Islet of Langerhans (tissue), 1 donor: ENCODE measurements at regions not wholly inside any gene's neighbourhood (a gene's known extent, or its start where the extent isn't known, plus 50 kb on each side); places are given as distances from the start of the nearest gene placed in this dataset.
"Not testable (repeated sequence)": the region's sequence is repeated elsewhere in the genome, so short reads cannot be mapped to it uniquely, and the experiment has no call there.

Source experiments
- FAIRE-seq: peaks from one replicate; lab custom pipeline; 2011; peaks lifted over from hg19 to GRCh38; lab: Jason Lieb, UNC

DNA sequence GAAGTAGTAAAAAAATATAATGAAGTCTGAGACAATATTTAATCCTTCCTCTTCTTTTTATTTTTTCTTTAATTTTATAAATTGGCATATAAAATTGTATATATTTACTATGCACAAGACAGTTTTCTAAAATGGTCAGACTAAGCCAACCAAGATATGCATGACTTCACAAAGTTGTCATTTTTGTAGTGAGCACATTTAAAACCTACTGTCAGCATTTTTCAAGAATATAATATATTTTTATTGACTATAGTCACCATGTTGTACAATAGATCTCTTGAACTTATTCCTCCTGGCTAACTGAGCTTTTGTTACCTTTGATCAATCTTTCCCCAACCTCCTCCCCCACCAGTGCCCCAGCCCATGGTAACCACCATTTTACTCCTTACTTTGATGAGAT lies 129.2 kb downstream of the ATP6V1G3 start:
- no peak for FAIRE-seq

GRCh38 chr1:198408716-198409115 lies 131.8 kb downstream of the ATP6V1G3 start:
- FAIRE-seq = no peak

DNA sequence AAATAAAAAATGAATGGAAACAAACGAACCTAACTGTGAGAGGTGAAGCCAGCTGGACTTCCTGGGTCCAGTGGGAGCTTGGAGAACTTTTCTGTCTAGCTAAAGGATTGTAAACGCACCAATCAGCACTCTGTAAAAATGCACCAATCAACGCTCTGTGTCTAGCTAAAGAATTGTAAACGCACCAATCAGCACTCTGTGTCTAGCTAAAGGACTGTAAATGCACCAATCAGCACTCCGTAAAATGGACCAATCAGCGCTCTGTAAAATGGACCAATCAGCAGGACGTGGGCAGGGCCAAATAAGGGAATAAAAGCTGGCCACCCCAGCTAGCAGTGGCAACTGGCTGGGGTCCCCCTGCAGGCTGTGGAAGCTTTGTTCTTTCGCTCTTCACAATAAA lies 135.8 kb downstream of the ATP6V1G3 start:
- not testable (repeated sequence) for FAIRE-seq

DNA sequence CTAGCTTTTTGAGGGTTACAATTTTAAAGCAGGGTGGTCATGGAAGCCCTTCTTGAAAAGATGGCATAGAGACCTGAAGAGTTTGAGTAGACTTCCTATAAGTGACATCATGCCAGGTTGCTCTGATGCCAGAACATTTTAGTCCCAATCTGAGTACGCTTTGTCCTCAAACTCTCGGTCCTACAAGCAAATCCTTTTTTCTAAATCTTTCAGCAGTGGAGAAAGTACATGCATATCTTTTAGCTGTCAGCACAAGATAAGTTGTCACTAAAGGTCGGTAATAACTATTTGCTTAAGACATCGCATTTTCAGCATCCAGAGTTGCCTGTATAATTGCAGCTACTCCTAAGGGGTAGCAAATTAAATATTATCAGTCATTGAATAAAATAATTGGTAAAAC lies 140.4 kb downstream of the ATP6V1G3 start:
- FAIRE-seq = no peak

DNA sequence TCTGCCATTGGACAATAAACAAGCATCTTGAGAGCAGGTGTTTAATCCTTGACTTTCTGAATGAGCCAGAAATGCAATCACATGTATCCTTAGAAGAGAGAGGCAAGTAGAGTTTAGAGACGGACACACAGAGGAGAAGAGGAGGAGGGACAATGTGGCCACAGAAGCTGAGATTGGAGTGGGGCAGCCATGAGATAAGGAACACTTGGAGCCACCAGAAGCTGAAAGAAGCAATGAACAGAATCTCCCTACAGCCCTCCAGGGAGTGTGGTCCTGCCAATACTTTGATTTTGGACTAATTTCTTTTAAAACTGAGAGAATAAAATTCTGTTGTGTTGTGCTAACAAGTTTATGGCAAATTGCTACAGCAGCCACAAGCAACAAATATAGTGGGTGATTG lies 141.0 kb downstream of the ATP6V1G3 start:
- no peak for FAIRE-seq

DNA sequence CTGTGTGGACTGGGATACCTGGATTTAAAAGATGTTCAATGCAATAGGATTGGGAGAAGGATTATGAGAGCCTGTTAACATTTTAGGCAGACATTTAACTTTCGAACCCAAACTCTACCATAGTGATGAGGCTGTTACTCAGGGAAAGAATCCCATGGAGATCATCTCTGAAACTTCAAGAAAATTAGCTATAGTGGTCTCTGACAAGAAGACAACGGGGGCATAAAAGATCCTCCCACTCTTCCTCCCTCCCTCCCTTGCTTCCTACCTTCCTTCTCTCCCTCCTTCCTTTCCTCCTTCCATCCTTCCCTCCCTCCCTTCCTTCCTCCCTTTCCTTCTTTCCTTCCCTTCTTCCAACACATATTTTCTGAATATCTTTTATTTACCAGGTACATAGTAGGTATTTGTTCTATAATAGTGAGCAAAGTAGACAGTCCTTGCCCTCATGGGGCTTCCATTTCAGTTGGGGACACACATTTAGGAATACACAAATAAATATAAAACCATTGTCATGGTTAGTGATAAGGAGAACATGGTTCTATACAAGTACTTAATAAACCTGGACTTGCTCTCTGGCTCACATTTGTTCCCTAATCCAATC lies 143.2 kb downstream of the ATP6V1G3 start:
- no peak for FAIRE-seq

DNA sequence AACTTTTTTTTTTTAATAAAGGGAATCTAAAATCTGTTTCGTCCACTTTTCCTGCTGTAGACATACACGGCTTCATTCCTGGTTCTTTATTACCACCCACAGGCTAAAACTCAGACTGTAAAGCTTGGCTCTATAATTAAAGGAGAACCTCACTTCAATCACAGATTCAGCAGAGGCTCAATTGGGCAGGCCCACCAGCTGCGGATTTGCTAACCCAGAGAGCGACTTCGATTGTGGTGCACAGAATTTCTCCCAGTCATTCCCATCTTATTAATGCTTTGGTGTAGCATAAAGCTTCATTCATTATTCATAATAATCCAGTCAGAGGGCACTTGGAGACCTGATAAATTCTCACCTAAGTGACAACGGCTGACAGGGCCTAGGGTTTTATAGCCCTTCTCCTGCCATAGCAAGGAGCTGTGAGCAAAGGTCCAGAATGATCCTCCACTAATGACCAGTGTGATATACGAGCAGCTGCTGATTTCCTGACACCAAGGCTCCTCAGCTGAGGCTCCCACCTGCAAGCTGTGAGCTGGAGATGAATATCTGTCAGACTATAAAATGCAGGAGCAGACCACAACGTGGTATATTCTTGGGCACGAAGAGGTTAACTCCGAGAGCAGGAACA lies 149.0 kb downstream of the ATP6V1G3 start:
- no peak for FAIRE-seq

GRCh38 chr1:198387587-198387986 lies 152.9 kb downstream of the ATP6V1G3 start:
- FAIRE-seq = no peak

GRCh38 chr1:198380275-198380674 lies 160.2 kb downstream of the ATP6V1G3 start:
- no peak for FAIRE-seq

- no peak for FAIRE-seq
Observed at GRCh38 chr1:198377702-198378101, 162.8 kb downstream of the ATP6V1G3 start.

DNA sequence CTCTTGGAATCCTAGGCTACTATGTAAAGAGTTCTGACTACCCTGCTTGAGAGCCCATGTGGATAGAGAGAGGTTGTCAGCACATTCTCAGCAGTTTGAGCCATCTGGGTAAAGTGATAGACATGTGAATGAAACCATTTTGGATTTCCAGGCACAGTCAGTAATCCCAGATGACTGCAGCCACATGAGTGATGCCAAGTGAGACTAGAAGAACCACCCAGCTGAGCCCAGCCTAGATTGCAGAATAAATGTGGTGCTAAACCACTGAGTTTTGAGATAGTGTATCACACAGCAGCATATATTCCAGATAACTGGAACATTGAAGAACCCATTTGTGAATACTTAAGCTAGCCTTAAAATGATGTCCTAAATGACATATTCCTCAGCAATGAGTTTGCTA lies 166.2 kb downstream of the ATP6V1G3 start:
- FAIRE-seq = no peak

GRCh38 chr1:198373376-198373775 lies 167.1 kb downstream of the ATP6V1G3 start:
- no peak for FAIRE-seq
